Astrocyte (in vitro differentiated cells and primary cell): ENCODE measurements at regions not wholly inside any gene's neighbourhood (a gene's known extent, or its start where the extent isn't known, plus 50 kb on each side); places are given as distances from the start of the nearest gene placed in this dataset.

Source experiments
- DNase-seq: peaks from one replicate; pipeline ENCODE4 v3.0.0-alpha.2; 2010; ENCODE audit warnings: low read depth
- FAIRE-seq: peaks from 2 replicates; lab custom pipeline; 2011; peaks lifted over from hg19 to GRCh38; lab: Jason Lieb, UNC
- H2AFZ ChIP-seq: 2 replicates; pipeline ENCODE4 v1.6.0; 2012; ENCODE audit warnings: low read depth, low read length, inconsistent platforms
- H3K27ac ChIP-seq: 2 replicates; pipeline ENCODE4 v1.5.1; 2011; ENCODE audit warnings: low read depth, low read length, inconsistent platforms
- H3K27me3 ChIP-seq: 2 replicates; pipeline ENCODE4 v1.6.0; 2011; ENCODE audit warnings: low read length, inconsistent platforms; ENCODE audit not compliant: insufficient read depth
- H3K36me3 ChIP-seq: 2 replicates; pipeline ENCODE4 v1.5.1; 2011; ENCODE audit warnings: low read length, inconsistent platforms; ENCODE audit not compliant: insufficient read depth
- H3K4me1 ChIP-seq: 2 replicates; pipeline ENCODE4 v1.5.1; 2011; ENCODE audit warnings: low read length, inconsistent platforms; ENCODE audit not compliant: insufficient read depth
- H3K4me2 ChIP-seq: 2 replicates; pipeline ENCODE4 v1.6.0; 2012; ENCODE audit warnings: low read length, inconsistent platforms
- H3K4me3 ChIP-seq: 2 replicates; pipeline ENCODE4 v1.5.1; 2011; ENCODE audit warnings: low read depth, mild to moderate bottlenecking, low read length, inconsistent platforms; ENCODE audit not compliant: insufficient read depth
- H3K79me2 ChIP-seq: 2 replicates; pipeline ENCODE4 v1.6.0; 2012; ENCODE audit warnings: mild to moderate bottlenecking, low read length, inconsistent platforms; ENCODE audit not compliant: insufficient read depth
- H3K9ac ChIP-seq: 2 replicates; pipeline ENCODE4 v1.6.0; 2012; ENCODE audit warnings: mild to moderate bottlenecking, low read length, inconsistent platforms
- H3K9me3 ChIP-seq: 2 replicates; pipeline ENCODE4 v1.5.1; 2012; ENCODE audit warnings: low read depth, mild to moderate bottlenecking, low read length, inconsistent platforms; ENCODE audit not compliant: insufficient read depth
- H4K20me1 ChIP-seq: 2 replicates; pipeline ENCODE4 v1.6.0; 2012; ENCODE audit warnings: low read length, inconsistent platforms; ENCODE audit not compliant: insufficient read depth
- H3K27ac Mint-ChIP-seq: one replicate; pipeline ENCODE4 v1.8.0; 2021; ENCODE audit warnings: mild to moderate bottlenecking, mixed read lengths; ENCODE audit not compliant: unreplicated experiment
- H3K27me3 Mint-ChIP-seq: one replicate; pipeline ENCODE4 v1.8.0; 2021; ENCODE audit warnings: low read depth, mixed read lengths; ENCODE audit not compliant: unreplicated experiment
- H3K36me3 Mint-ChIP-seq: one replicate; pipeline ENCODE4 v1.8.0; 2021; ENCODE audit warnings: low read depth, mixed read lengths; ENCODE audit not compliant: unreplicated experiment
- H3K4me1 Mint-ChIP-seq: one replicate; pipeline ENCODE4 v1.8.0; 2021; ENCODE audit warnings: low read depth, mixed read lengths; ENCODE audit not compliant: unreplicated experiment
- H3K4me3 Mint-ChIP-seq: one replicate; pipeline ENCODE4 v1.8.0; 2021; ENCODE audit warnings: mild to moderate bottlenecking, moderate library complexity, mixed read lengths; ENCODE audit not compliant: unreplicated experiment
- H3K9me3 Mint-ChIP-seq: one replicate; pipeline ENCODE4 v1.8.0; 2021; ENCODE audit warnings: mild to moderate bottlenecking, mixed read lengths; ENCODE audit not compliant: unreplicated experiment
- CTCF ChIP-seq: IDR thresholded peaks from 2 replicates; pipeline ENCODE4 v1.5.1; 2011; ENCODE audit warnings: low read depth, mild to moderate bottlenecking, inconsistent platforms, low read length, moderate library complexity; ENCODE audit not compliant: insufficient read depth
- EZH2 ChIP-seq: IDR thresholded peaks from 2 replicates; pipeline ENCODE4 v1.6.1; 2012; ENCODE audit warnings: mild to moderate bottlenecking, low read length, inconsistent platforms; ENCODE audit not compliant: insufficient read depth

DNA sequence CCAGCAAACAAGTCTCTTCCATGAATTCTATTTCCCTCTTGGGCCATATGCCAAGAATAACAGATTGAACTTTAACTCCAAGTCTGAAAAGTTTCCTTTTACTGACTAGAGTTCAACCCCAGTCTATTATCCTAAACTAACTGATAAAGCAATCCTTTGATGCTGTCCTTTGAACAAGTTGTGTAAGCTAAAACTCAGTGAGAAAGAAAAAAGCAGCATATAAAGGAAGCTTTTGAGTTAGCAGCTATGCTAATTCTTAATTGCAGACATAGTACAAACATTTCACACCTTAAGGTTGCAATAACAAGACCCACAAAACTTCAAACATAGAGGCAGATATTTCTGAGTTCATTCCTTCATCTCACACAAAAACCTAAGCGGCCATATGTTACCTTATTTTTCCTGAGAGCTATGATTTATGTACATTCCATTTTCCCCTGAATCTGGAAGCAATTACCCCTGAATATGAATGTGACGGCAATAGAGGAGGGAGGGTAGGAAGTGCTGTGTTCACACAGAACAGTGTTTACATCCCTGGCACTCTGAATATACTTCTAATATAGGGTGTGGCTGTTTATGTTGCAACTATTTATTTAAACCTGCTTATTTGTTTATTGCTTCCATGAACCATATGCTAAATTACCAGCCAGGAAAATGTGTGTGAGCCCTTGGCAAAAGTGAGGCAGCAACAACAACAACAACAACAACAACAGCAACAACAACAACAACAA is 180.6 kb downstream of the IRS1 start:
- no peaks in the 10 kb centered on the region for H3K9me3 ChIP-seq
- Mint-ChIP-seq H3K4me3 (no peak overlapping the region), H3K27ac (no peak overlapping the region), H3K4me1 (peaks cover 22% of the 10 kb centered on the region), H3K36me3 (no peaks in the 10 kb centered on the region), H3K9me3 (peaks cover 2% of the 10 kb centered on the region), H3K27me3 (no peaks in the 10 kb centered on the region)
- no peaks in the 10 kb centered on the region for H3K79me2 ChIP-seq
- FAIRE-seq, result no peak
- no peak overlapping the region for H3K4me3 ChIP-seq
- DNase-seq, result peak; percentile 65
- H3K4me2 ChIP-seq, result peak overlapping the region; percentile 24
- no peak overlapping the region for H2AFZ ChIP-seq
- H3K27me3 ChIP-seq, result no peaks in the 10 kb centered on the region
- H3K4me1 ChIP-seq, result peaks cover 11% of the 10 kb centered on the region
- no peaks in the 10 kb centered on the region for H4K20me1 ChIP-seq
- H3K36me3 ChIP-seq, result no peaks in the 10 kb centered on the region
- no peak for TF ChIP-seq EZH2
- TF ChIP-seq CTCF, result no peak
- H3K27ac ChIP-seq, result no peak overlapping the region
- no peak overlapping the region for H3K9ac ChIP-seq

- Histone ChIP-seq H3K4me1 (peaks cover 9% of the 10 kb centered on the region), H3K27me3 (no peaks in the 10 kb centered on the region), H3K9me3 (no peaks in the 10 kb centered on the region), H3K79me2 (no peaks in the 10 kb centered on the region), H3K4me2 (peak overlapping the region; percentile 24), H4K20me1 (no peaks in the 10 kb centered on the region), H3K4me3 (no peak overlapping the region), H3K9ac (no peak overlapping the region), H2AFZ (no peak overlapping the region), H3K27ac (no peak overlapping the region), H3K36me3 (no peaks in the 10 kb centered on the region)
- Mint-ChIP-seq H3K27me3 (no peaks in the 10 kb centered on the region), H3K4me1 (peaks cover 17% of the 10 kb centered on the region), H3K4me3 (no peak overlapping the region), H3K36me3 (no peaks in the 10 kb centered on the region), H3K27ac (no peak overlapping the region), H3K9me3 (peaks cover 2% of the 10 kb centered on the region)
- no peak for TF ChIP-seq EZH2
- no peak for TF ChIP-seq CTCF
- FAIRE-seq, result peak; percentile 85
- DNase-seq, result no peak
Measured at GRCh38 chr2:226618544-226618874, 181.1 kb downstream of the IRS1 start.

- no peak overlapping the region for H3K4me3 Mint-ChIP-seq
- no peak for DNase-seq
- Histone ChIP-seq H3K4me3 (no peak overlapping the region), H3K27ac (no peak overlapping the region), H3K36me3 (no peaks in the 10 kb centered on the region), H3K9ac (no peak overlapping the region), H3K79me2 (no peaks in the 10 kb centered on the region), H3K4me1 (peaks cover 20% of the 10 kb centered on the region), H3K9me3 (no peaks in the 10 kb centered on the region), H2AFZ (no peak overlapping the region), H4K20me1 (no peaks in the 10 kb centered on the region), H3K4me2 (no peak overlapping the region), H3K27me3 (no peaks in the 10 kb centered on the region)
- H3K4me1 Mint-ChIP-seq, result peaks cover 21% of the 10 kb centered on the region
- no peaks in the 10 kb centered on the region for H3K27me3 Mint-ChIP-seq
- TF ChIP-seq CTCF (no peak), EZH2 (no peak)
- H3K27ac Mint-ChIP-seq, result no peak overlapping the region
- H3K9me3 Mint-ChIP-seq, result peaks cover 3% of the 10 kb centered on the region
- no peaks in the 10 kb centered on the region for H3K36me3 Mint-ChIP-seq
- no peak for FAIRE-seq
Measured at GRCh38 chr2:226615891-226616290, 183.7 kb downstream of the IRS1 start.
